NK-92 treated with Interleukin-12 subunit alpha and Interleukin-12 subunit beta, amount 100 ng/mL, for 24 hours (cell line): ENCODE measurements at regions not wholly inside any gene's neighbourhood (a gene's known extent, or its start where the extent isn't known, plus 50 kb on each side); places are given as distances from the start of the nearest gene placed in this dataset.
"Not testable (repeated sequence)": the region's sequence is repeated elsewhere in the genome, so short reads cannot be mapped to it uniquely, and the experiment has no call there.

Experiments used
- DNase-seq: peaks from one replicate; lab custom pipeline; 2025; lab: John Stamatoyannopoulos, UW

DNA sequence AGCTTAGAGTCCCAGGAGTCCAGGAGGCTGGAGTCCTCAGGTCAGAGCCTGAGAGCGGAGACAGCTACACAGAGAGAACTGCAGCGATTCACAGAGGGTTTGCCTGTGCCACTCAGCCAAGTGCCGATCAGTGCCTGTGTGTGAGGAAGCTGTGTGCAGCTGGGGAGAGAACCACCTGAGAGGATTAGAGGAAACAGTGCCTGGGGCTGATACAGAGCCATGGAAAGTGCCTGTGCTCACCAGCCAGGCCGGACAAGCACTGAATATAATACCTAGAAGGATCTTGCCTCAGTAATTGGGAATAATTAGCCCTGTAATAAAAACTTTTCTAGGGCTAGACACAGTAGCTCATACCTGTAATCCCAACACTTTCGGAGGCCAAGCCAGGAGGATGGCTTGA is 134.7 kb downstream of the ARHGAP11B start:
- DNase-seq: not testable (repeated sequence)

DNA sequence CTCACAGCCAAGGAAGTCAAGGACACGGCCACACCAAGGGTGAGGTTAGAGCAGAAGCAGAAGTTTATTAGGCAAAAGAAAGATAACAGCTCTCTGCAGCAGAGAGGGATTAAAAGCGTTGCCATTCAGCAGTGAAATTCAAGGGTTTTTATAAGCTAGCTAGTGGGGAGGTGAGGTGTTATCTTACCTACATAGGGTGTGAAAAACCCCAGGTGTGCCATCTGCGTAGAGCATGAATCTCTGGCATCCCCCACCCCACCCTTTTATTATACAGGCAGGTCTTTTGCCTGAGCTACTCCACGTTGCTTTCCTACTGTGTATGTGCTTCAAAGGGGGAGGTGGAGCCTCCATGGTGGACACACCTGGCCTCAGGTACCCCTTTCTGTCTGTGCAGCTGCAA is 135.4 kb downstream of the ARHGAP11B start:
- DNase-seq: not testable (repeated sequence)

DNA sequence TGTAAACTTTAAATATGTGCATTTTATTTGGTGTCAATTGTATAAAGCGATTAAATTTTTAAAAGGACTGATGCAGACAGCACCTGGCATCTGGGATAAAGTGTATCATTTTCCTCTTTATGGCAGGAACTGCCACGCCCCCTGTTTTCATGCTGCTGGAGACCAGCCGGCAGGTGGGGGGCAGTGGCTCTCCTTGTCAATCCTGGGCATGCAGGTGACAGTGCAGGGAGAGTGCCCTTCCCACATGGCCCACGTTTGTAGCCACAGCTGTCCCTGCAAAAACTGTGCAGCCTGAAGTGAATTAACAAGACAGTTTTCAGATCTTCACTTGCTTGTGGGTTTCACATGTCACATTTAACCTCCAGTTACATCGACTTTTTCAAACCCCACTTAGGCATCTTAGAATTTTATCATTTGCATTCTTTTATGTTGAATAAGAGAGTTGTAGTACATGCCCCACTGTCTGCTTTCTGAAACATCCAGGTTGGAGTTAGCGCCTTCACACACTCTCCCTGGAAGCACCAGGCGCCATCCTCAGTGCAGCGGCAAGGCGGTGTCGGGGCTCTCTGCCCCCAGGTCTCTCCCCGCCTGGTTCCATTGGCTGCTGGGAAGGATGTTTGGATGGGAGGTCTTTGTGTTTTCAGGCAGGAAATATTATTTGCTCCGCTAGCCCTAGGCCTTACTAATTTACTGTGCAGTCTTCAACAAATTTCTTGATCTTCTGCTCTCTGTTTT is 134.2 kb upstream of the FAN1 start:
- DNase-seq: not testable (repeated sequence)

DNA sequence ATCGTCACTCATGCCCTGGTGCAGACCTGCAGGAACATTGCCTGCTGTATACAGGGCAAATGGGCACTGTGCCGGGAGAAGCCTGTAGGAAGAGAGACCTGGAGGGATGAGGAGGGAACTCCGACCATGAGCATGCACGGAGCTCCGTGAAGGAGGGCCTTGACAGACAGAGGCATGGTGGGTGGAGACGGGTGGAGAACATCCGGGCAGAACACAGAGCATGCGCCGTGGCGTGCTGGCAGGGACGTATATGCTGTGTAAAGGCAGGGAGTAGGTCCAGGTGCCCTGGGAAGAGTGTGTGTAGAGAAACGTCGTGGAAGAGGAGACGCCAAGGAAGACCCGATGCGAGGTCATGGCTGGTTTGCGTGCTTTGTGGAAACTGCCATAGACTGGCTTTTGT is 133.0 kb upstream of the FAN1 start:
- DNase-seq: no peak

DNA sequence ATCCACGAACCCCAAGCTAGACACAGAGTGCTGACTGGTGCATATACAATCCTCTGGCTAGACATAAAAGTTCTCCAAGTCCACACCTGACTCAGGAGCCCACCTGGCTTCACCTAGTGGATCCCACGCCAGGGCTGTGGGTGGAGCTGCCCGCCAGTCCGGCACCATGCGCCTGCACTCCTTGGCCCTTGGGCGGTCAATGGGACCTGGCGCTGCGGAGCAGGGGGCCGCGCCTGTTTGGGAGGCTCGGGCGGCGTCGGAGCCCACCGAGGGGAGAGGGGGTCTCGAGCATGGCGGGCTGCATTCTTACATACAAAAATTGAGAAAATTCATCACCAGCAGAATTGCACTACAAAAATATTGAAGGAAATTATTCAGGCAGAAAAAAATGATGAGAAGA is 120.7 kb upstream of the FAN1 start:
- DNase-seq: no peak

DNA sequence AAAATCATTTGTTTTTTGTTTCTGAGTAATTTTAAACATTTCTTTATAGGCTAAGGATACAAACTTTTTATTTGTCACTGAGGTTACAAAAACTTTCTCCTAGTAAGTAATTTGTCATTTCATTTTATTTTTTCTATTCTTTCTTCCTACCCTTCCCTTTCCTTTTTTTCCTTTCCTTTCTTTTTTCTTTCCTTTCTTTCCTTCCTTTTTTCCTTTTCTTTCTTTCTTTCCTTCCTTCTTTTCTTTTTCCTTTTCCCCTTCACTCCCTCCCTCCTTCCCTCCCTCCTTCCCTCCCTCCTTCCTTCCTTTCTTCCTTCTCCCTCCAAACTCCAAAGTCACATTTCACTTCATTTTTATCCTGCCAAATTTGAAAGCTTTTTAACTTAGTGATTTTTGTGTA is 115.1 kb upstream of the FAN1 start:
- DNase-seq: no peak

DNA sequence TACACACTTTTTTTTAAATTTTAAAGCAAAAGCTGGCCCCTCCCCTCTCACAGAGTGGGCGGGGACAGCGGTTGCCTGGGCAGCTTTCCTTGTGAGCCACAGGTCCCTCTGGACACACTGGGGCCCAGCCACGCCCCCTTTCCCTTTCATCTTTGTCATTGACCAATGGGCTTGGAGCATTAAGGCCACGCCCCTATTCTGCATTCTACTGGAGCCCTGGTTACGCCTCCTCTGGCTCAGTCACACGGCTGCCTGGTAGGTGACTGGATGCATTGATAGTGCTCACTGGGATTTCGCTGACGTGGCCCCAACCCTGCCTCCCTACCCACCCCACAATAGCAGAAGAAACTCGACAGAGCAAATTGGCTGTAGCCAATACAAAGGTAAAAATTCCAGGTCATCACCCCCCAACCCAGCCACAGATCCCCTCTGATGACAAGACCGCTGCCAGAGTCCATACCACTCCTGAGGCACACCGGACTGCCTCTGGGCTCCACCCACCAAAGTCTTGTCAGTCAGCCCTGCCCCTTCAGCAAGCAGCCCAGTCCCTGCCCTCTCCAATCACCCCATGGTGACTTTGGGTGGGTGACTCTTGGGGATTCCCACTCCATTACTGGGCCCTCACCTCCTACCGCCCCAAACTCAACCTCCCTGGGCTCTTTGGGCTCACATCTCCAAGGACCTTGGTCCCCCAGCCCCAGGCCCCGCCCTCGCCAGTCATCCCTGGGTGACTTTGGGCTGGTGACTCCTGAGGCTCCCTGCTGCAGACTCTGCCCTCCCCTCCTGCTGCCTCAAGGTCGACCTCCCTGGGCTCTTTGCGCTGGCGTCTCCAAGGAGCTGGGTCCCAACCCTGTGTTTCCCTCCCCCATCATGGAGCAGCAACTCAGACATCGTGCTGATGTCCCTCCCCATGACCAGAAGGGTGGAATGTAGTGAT is 112.2 kb upstream of the FAN1 start:
- no peak for DNase-seq

DNA sequence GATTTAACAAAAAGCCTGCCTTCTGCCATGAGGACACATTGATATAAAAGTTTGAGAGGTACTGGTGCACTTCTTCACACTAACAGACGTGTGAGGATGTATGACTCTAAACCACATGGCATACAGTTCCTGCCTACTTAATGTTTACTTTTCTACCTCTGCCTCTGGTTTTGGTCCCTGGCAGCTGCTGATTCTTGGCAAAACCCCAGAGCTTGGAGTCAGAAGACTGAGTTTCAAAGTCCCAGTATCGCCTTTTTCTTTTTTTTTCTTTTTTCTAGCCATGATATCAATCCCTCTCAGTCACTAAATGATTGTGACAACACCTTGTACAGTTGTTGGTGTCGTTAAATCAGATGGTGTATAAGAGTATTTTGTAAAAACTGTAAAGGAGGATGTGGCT is 110.9 kb upstream of the FAN1 start:
- DNase-seq: not testable (repeated sequence)

DNA sequence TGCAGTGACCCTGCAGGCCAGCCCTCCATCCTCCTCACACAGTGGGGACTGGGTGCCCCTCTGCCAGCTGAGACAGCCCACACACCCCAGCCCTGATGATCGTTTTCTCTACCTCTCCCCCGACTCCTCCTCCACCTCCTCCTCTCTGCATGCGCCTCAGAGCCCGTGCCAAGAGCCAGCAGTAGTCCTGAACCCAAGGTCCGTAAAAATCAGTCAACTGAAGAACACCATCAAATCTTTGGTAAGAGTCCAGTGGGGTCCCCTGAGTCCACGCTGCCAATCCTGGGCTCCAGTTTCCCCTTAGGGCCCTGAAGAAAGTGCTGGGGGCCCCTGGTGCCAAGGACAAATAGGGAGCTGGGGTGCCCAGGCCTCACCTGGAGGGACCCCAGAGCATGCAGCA is 109.3 kb upstream of the FAN1 start:
- no peak for DNase-seq

DNA sequence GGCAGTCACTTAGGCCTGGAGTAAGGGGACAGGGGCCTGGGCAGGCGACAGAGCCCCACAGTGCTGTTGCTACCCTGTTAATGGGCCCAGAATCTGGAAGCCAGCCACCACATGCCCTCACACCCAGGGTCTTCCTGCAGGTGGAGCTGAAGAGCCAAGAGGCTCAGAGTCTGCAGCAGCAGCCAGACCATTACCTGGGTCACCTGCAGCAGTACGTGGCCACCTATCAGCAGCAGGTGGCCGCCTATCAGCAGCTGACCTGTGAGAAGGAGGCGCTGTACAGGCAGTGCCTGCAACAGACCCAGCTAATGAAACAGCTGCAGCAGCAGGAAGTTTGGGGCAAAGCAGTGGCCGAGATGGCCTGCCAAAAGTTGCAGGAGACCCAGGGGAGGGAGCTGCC is 104.2 kb upstream of the FAN1 start:
- DNase-seq: not testable (repeated sequence)

DNA sequence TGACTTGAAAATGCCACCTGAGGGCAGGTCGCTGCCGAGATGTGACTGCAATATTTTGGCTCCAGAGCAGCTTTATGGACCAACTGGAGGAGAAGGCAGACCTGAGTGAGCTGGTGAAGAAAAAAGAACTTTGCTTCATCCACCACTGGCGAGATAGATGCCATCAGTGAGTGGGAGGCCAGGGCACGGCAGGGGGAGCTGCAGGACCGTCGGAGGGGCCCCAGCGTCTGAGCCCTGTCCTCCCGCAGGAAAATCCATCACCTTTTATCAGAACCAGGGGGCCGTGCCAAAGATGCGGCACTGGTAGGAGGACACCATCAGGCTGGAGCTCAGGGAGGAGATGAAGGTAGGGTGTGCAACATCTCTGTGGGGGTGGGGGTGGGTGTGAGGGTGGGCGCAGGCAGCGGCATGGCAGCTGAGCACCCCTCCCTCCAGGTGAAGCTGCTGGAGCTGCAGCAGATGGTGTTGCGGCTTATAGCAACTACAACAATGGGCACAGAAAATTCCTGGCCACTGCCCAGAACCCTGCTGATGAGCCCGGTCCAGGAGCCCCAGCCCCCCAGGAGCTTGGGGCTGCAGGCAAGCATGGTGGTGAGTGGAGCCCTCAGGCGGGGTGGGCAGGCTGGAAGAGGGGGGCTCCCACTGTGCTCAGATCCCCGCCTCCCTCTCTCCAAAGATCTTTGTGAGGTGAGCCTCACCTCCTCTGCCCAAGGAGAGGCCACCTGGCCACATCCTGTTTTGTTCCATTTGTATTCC is 102.4 kb upstream of the FAN1 start:
- not testable (repeated sequence) for DNase-seq

DNA sequence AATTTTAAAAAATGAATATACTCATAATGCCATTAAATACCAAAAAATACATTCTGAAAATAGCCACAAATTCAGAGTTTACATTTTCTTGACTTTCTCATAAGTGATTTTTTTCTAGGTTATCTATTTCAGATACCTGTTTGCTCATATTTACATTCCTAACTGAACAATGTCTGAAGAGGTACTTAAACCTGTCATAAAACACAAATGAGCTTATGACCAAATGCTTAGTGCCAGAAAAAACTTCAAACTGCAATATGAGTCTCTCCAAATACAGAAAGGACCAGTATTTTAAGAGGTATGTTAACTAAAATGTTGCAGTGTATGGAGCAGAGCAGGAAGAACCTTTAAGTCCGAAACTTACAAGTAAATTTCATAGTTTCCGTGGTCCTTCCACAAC is 101.7 kb upstream of the FAN1 start:
- not testable (repeated sequence) for DNase-seq

DNA sequence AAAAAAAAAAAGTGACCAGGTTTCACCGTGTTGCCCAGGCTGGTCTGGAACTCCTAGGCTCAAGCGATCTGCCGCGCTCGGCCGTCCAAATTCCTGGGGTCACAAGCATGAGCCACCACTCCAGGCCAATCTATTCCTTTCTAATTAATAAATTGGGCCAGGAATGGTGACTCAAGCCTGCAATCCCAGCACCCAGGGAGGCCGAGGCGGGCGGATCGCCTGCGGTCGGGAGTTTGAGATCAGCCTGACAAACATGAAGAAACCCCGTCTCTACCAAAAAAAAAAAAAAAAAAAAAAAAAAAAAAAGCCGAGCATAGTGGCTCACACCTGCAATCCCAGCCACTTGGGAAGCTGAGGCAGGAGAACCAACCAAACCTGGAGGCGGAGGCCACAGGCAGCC is 100.0 kb upstream of the FAN1 start:
- DNase-seq: not testable (repeated sequence)

DNA sequence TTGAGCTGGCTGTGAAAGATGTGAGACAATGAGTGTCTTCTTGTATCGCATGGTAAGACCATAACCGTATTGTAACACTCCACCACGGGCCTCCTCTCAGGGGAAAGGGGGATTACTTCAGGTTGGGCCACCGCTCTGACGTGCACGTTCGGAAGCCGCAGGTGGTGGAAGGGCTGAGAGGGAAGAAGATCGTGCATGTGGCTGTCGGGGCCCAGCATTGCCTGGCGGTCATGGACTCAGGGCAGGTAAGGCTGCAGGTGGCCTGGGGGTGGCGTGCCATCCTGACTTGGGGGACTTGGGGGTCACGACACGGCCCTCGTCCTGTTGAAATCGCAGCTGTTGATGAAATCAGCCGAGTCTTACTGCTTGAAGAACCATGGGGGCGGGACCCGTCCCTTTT is 87.3 kb upstream of the FAN1 start:
- no peak for DNase-seq

DNA sequence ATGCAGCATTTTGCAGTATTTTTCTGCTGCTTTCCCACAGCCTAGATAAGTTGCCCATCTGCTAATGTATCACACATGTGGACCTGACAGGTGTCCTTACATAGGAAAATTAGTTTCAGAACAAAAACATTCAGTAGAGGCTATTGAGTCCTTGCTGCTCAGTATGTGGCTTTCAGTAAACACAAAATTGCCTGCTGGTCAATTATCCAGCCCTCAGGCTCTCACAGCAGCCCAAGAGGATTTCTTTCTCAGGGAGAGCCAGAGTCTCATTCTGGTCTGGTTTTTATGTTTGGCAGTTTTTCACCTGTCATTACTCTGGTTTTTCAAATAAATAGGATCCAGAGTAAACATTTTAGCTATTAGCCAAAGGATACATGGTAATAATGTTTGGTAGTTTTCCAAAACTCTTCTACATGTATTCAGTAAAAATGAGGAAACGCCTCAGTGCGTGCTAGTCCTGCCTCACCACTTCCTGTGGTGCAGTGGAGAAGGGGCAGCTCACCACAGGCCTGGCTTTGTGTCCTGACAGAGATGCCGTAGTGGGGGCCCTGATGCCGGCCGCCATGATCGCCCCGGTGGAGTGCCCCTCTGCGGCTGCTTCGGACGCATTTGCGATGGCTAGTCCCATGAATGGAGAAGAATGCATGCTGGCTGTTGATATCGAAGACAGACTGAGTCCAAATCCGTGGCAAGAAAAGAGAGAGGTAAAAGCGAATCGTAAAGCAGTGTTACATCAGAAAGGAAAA is 80.5 kb upstream of the FAN1 start:
- not testable (repeated sequence) for DNase-seq

DNA sequence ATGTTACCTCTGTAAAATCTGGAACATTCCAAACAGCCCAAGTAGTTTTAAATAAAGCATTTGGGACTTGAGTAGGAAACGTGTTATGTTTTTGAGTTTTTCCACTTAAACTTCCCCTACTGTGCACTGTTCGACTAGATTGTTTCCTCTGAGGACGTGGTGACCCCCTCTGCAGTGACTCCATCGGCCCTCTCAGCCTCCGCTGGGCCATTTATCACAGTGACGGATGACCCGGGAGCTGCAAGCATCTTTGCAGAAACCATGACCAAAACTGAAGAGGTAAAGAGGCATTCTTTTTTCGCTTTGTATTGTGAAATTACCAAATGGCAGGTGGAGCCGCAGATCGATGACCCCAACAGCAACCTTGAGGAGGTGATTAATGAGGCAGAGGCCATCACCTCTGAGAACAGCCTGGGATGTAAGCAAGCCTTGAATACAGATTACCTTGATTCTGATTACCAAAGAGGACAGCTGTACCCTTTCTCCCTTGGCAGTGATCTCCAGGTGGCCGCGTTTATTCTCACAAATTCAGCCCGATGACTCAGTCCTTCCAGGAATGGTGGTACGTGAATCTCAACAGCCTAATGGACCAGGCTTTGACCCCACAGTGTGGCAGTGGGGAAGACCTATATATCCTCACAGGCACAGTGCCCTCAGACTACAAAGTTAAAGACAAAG is 79.1 kb upstream of the FAN1 start:
- DNase-seq: no peak

DNA sequence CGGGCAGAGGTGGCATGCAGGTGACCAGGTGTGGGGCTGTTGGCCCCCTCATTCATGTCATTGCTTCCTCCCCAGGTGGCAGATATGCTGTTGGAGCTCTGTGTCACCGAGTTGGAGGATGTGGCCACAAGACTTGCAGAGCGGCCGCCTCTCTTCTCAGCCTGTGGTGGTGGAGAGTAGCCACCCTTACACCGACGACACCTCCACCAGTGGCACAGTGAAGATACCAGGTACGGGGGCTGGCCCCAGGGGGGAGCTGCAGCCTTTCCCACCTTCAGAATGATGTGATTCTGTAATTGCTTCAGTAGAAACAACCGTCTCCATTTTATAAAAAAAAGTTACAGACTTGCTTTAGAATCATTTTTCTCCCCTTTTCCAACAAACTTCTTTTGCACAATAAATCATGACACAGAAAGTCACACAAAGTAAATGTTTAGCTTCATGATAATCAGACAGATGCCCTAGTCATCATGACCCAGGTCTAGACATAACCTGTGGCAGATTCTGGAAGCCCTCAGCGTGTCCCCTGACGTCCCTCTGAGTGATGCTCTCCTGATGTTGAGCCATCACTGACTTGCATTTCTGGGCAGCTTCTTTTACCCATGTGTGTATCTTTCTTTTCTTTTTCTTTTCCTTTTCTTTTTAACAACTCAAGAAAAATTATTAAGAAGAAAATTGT is 76.0 kb upstream of the FAN1 start:
- DNase-seq: no peak

DNA sequence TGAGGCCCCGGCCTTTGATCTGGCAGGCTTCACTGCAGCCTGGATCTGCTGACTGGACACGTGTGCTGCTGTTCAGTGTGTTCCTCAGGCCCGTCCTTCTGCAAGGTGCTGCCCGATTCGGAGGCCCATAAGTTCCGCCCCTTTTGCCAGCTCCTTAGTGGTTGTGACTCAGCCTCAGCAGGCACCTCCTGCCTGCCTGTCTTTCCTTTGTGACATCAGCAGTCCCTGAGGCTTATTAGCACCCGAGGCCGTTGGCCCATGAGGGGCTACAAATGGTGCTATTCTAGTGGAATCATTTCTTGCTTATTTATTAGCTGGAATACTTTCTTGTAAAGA is 75.4 kb upstream of the FAN1 start:
- DNase-seq: not testable (repeated sequence)

DNA sequence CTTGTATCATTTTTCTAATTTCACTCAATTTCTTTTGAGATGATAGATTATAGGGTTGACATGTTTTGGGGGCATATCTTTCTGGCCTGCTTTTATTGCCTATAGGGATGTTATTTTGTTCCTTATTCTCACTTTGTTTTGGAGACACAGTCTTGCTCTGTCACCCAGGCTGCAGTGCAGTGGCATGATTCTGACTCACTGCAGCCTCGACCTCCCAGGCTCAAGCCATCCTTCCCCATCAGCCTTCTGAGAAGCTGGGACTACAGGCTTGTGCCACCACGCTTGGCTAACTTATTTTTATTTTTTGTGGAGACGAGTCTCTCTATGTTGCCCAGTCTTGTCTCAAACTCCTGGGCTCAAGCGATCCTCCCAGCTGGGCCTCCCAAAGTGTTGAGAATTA is 72.8 kb upstream of the FAN1 start:
- DNase-seq: no peak

DNA sequence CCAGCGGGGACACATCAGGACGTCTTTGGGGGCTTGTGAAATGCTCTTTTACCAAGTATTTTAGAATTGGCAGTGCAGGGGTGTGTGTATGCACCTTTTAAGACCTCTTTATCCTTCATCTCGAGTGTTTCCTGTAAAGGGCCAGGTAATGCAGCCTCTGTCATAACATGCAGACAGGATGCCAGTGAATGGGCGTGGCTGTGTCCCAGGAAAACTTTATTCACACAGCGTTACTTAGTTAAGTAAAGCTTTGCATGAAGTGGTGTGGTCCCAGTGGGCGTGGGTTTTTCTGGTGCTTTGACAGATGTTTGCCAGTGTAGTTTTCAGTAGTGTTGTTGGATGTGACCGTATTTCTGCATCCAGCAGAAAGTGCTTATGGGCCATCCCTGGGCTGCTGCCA is 70.3 kb upstream of the FAN1 start:
- not testable (repeated sequence) for DNase-seq

DNA sequence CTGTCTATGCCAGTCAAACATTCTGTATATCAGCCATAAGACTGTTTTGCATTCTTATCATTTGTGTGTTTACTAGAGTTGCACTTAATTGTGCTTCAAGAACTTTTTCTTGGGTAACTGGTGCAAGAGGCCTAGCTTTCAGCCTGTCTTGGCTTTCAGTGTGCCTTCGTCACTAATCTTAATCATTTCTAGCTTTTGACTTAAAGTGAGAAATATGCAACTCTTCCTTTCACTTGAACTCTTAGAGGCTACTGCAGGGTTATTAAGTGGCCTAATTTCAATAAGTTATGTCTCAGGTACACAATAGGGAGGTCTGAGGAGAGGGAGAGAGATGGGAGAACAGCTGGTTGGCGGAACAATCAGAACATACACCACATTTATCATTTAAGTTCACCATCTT is 62.1 kb upstream of the FAN1 start:
- not testable (repeated sequence) for DNase-seq
